HG03159 (cell line): ENCODE measurements at regions not wholly inside any gene's neighbourhood (a gene's known extent, or its start where the extent isn't known, plus 50 kb on each side); places are given as distances from the start of the nearest gene placed in this dataset.

Experiments used
- ATAC-seq: cut with Tn5 transposase; IDR thresholded peaks from one replicate; pipeline ENCODE4 v1.9.1; 2021; ENCODE audit warnings: mild to moderate bottlenecking, moderate library complexity; ENCODE audit not compliant: unreplicated experiment

GRCh38 chr3:148246291-148246923 is 451.3 kb upstream of the AGTR1 start:
- ATAC-seq = no peak

- no peak for ATAC-seq
Observed at GRCh38 chr3:148253713-148254112, 444.0 kb upstream of the AGTR1 start.

- no peak for ATAC-seq
Observed at GRCh38 chr3:148254402-148254801, 443.3 kb upstream of the AGTR1 start.

DNA sequence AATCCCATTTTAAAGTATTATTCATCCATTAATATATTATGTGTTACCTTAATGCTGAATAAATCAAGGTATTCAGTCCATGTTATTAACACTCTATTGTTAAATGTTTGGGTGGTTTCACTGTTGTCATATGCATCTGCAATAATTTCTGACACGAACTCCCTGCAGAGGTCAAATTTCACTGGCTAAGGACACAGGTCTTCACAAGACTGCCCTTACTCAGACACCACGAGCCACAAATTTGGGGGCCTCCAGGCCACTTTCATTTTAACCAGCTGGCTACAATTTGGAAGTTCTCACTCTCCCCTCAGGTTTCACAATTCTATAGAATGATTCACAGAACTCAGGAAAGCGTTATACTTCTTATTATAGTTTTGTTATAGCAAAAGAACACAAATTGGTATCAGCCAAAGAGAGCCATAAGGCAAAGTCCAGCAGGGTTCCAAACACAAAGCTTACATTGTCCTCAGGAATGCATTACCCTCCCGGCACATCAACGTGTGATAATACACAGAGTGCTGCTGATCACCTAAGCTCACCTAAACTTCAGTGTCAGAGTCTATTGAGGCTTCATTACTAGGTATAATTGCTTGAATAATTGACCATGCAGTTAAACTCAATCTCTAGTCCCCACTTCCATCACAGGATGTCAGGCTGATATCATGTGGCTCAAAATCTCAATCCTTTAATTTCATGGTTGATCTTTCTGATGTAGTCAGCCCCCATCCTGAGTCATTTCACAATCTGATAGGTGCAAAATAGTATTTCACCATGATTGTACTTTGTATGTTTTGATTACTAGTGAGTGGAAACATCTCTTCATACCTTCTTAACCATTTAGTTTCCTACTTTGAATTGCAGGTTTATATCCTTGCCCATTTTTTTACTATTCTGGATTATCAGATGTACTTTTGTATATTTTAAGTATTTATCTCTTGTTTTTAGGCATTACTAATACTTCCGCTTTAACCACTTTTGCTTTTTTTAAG is 441.4 kb upstream of the AGTR1 start:
- no peak for ATAC-seq

GRCh38 chr3:148262980-148263379 is 434.7 kb upstream of the AGTR1 start:
- ATAC-seq = no peak

DNA sequence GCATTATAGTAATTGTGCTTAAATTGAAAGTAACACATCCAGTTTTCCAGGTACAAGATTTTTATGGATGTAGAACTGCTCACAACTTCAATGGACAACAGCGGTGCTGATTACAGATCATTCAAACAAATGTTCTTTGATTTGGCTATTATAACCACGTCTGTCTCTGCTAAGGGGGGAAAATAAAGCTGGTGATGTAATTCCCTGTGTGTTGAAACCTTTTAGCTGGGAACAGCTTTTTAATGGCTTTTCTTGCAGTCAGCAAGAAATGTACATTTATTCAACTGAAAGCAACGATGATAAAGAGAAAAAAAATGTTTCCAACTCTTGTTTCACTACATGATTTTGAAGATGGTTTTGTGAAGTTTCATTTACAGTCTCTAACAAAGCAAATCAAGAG is 431.9 kb upstream of the AGTR1 start:
- ATAC-seq = no peak

GRCh38 chr3:148266341-148266740 is 431.4 kb upstream of the AGTR1 start:
- ATAC-seq = no peak

DNA sequence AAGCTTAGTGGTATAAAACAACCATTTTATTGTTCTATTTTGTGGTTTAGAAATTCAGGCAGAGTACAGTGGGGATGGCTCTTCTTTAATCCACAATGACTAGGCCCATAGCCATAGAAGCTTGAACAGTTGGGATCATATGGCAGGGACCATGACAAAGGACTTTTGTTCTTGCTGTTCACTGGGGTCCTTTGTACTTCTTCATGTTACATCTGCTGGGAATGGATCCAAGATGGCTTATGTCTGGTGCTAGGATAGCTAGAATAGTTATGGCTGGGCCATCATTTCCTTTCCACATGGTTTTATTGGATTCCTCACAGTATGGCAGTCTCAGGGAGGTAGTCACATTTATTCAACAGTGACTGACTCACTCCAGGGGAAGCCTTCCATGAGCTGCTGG is 427.9 kb upstream of the AGTR1 start:
- no peak for ATAC-seq

DNA sequence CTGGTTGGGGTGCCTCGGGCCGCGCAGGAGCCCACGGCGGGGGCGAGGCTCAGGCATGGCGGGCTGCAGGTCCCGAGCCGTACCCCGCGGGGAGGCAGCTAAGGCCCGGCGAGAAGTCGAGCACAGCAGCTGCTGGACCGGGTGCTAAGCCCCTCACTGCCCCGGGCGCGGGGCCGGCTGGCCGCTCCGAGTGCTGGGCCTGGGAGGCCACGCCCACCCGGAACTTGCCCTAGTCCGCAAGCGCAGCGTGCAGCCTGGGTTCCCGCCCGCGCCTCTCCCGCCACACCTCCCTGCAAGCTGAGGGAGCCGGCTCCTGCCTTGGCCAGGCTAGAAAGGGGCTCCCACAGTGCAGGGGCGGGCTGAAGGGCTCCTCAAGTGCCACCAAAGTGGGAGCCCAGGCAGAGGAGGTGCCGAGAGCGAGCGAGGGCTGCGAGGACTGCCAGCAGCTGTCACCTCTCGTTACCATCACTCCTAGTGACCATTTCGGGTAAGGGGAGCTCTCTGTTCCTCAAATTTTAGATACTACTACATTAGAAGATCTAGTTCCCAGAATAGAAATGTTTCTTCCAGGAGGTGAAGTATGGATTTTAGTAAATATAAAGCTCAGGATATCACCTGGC is 417.0 kb upstream of the AGTR1 start:
- no peak for ATAC-seq

GRCh38 chr3:148289159-148289558 is 408.5 kb upstream of the AGTR1 start:
- no peak for ATAC-seq

DNA sequence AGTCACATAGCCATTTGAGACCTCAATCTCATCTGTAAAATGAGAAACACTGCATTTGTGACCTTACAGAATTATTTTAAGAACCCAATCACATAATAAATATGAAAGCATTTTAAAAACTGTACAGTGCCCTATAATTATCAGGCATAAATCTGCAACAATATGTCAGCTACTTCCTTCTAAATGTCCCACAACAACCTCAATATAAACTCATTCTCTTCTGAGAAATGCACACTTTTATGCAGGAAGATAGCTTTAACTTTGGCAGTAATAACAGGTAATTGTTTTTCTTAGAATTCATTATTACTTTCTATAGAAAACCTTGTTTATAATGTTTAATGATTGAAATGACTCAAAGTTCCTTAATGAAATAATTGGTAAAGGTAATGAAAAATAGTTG is 400.7 kb upstream of the AGTR1 start:
- ATAC-seq = no peak

DNA sequence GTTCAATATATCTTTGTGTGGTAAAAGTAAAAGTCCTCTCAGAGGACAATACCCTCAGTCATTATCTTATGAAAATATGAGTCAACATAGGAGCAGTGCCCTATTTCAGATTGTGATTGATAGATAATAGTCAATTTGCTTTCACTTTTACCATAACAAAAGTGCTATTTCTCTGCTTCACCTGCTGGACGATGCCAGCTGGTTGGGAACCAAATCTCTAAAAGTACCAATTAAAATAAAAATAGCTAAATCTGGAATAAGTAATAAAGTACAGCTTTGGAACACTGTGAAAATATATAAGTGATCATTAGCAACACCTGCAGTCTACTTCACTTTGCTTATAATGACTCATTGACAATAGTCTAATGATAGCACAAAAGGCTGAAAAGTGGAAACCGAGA is 390.3 kb upstream of the AGTR1 start:
- peak; percentile 79 for ATAC-seq

DNA sequence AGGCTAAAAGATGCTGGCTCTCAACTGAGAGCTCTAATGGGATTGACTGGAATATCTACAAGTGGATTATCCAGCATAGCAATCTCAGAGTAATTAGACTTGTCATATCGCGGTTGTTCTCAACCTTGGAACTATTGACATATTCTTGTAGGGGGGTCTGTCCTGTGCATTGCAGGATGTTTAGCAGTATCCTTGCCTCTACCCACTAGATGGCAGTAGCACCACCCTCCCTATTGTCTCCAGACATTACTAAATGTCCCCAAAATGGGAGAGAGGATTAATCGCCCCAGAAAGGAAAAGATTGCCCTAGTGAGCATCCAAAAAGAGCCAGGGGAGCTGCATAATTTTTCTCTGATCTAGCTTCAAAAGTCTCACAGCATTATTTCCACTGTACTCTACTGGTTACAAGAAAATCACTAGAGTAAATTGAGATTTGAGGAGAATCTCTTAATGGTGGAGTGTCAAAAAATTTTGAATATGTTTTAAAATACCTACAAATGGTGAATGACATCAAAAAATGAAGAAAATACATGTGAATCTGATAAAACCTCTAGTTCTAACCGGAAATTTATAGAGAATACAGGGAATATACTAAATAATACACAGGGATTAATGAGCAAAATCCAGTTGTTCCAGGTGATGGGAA is 388.2 kb upstream of the AGTR1 start:
- peak; percentile 83 for ATAC-seq

- ATAC-seq = no peak
Observed at GRCh38 chr3:148315756-148316155, 381.9 kb upstream of the AGTR1 start.

DNA sequence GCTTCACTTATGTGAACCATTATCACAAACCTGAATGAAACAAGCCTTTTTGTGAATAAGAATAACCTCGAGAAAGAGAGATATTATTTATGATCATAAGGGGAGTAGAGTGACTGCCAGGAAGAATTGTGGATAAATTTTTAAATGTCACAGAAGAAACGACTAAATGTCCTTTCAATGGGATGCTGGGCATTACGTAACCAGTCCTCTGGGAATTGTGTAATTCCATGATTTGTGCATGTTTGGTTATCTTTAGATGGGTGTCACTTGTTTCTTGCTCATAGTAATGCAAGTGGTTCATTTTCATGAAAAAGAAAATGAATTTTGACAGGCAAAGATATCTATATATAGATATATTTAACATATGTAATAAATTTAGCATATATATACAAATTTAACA is 379.5 kb upstream of the AGTR1 start:
- ATAC-seq = no peak

DNA sequence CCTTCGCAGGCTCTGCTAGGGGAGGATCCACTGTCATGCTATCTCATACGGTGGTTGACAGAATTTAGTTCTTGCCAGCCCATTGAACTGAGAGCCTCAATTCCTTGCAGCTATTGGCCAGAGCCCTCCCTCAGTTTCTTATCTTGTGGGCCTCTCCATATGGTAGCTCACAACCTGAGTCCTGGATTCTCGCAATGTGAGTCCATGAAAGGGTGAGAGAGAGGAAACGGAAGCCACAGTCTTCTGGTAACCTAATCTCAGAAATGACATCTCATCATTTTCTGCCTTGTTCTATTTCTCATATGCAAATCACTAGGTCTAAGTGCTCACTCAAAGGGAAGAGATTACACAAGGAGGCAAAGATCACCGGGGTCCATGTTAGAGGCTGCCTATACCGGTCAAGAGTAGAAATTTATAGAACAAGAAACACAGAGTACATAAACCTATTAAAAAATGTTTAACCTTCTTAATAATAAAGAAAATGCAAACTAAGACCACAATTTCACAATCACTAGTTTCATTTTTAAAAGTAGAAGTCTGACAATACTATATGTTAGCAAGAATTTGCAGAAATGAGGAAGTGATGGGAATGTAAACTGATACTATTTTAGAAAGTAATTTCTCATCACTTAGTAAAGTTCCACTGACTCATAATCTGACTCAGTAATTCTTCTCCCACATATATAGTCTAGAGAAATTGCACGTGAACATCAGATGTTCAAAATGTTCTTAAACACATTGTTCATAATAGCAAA is 378.4 kb upstream of the AGTR1 start:
- peak; percentile 95 for ATAC-seq

DNA sequence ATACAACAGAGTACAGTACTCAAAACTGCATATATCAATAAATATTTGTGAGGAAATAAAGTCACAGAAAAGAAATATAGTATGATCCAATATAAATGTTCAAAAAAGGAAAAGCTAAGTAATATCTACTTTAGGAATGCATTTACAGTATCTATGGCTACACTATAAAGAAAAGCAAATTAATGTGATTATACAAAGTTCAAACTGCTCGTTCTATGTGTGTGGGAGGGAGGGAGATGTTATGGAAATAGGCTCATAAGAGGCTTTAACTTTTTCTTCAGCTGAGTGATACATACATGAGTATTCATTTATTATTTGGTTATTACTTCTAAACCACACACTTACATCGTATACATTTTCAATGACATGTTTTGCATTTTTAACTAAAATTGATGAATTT is 377.7 kb upstream of the AGTR1 start:
- ATAC-seq = no peak

DNA sequence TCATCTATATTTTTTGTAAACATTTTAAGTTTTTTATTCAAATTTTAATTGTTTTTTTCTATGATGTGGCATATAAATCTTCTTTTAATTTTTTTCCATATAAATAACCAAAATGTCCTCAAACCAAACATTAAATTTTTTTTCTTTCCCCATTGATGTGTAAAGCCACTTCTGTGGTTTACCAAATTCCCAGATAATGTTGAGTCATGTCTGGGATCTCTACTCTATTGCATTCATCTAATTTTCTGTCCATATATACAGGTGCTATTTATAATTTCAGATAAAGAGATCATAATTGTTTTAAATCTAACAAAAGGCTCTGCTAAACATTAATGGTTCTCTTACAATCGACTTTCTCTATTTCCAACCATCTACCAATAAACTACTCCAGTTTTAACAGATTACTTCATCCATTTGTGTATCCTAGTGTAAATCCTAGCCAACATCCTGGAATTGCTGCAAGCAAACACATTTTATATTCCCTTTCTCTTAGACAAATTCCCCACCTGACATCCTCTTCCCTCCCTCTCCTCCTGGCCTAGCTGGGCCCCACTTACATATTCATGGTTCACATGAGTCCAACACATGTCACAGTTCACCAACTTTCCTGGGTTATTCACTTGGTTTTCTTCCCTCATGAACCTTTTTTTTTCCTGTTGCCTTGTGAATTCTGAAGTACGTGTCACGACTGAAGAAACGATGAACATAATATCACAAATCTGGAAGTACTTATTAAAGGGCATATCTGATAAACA is 368.0 kb upstream of the AGTR1 start:
- no peak for ATAC-seq

DNA sequence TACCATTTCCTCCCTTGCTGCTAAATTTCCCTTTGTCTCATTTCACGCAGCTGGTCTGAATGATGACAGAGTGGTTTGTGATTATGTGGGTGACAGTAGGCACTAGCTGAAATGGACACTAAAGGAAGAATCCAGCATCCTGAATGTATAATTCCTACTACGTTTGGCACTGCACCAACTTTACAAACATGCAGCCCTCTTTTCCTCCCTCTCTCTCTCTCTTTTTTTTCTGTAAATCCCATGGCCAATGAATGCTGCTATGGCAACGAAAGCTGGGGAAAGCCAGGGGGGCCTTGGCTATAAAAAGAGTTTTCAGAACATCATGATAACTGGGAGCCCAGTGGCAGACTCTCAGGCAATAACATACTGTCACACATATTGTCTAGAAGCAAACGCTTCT is 367.2 kb upstream of the AGTR1 start:
- ATAC-seq = no peak
